ENCODE measurements at regions not wholly inside any gene's neighbourhood (a gene's known extent, or its start where the extent isn't known, plus 50 kb on each side); places are given as distances from the start of the nearest gene placed in this dataset.
"Not testable (repeated sequence)": the region's sequence is repeated elsewhere in the genome, so short reads cannot be mapped to it uniquely, and the experiment has no call there.

DNA sequence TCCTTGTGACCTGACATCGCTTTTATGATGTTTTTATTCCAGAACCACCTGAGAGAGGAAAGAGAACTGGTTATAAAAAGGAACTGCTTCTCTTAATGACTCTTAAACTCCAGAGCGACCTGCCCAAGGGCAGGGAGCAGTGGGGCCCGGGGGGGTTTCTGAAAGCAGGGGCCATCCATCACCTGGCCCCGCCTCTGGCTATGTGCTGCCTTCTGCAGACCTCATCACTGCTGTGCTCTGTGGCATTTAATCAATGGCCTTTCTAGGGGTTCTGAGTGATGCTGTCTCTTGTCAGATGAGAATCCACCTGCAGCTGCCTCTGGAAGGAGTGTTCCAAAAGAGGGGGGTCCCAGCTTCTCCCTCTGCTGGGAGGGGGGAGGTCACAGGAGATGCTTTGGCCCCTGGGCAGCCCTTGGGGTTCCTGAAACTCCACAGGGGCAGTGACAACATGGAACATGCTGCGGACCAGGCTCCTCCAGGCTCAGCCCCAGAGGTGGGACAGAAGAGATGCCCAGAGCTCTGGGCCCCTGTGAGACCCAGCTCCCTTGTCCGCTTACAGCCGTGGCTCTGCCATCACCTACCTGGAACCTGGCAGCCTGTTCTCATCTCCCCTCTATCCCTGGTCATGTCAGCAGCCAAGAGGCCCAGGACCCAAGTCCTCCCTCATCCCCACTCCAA is 177.1 kb upstream of the SULF2 start:
- DNase-seq (ENCODE audit: low spot score) = no peak

DNA sequence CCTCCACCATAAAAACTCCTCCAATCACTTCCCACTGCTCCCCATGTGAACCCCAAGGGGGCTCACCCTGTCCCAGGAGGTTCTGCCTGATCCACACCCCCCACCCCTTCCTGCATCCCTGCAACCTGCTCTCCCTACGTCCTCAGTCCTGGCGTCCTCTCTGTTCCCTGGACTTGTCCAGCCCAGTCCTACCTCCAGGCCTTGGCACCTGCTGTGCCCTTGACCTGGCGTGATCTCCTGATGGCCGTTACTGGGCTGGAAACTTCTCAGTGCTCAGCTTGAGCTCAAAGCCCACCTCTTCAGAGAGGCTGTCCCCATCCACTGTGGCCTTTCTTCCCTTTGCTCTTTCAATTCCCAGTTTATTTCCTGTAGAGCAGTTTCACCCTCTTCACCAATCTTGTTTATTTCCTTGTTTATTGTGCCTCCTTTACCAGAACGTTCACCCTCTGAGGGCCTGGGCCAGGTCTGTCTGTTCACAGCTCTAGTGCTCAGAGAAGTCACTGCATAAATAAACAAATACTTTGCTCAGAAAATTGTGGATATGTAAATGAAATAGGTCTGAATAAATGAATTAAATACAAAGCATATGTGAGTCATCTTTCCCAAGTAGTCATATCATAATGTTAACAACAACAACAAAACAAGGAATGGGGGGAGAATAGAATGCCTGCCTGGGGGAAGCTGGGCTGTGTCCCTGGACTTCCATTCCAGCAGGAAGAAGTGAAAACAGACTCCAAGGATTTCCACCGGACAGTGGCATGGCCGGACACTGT is 175.7 kb upstream of the SULF2 start:
- DNase-seq (ENCODE audit: low spot score) = no peak

GRCh38 chr20:47960277-47960676 is 175.0 kb upstream of the SULF2 start:
- no peak for DNase-seq (ENCODE audit: low spot score)

DNA sequence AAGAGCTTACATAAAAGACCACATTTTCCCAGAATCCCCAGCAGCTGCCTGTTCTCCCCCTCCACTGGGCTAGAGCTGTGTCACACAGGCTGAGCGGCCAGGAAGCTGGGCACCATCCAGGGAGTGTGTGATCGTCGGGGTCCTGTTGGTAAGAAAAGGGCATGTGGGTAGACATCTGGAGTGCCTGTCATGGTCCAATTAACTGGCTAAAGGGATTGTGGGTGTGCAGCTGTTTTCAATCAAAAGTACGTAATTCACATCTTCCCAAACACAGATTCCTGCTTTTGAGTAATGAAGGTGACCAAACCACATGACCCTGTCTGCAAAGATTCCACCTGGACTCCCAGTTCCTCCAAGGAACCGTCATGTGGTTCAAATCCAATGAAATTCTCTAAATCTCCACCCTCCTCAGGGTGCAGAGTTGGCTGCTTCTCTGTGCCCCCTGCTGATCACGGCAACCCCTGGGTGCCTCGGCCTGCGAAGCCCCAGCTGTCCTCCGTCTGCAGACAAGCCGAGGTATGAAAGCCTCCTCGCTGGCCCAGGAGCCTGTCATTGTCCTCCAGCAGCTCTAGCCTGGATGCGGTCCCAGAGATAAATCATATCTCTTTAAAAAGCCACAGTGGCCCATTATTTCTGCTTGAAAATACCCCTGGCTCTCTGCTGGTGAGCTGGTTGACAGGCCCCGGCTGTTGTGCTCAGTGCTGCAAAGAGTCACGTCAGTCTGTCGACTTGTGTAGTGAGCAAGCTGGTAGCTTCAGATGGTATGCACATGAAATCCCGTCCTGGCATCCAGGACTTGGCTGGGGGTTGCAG is 172.9 kb upstream of the SULF2 start:
- DNase-seq (ENCODE audit: low spot score) = not testable (repeated sequence)

DNA sequence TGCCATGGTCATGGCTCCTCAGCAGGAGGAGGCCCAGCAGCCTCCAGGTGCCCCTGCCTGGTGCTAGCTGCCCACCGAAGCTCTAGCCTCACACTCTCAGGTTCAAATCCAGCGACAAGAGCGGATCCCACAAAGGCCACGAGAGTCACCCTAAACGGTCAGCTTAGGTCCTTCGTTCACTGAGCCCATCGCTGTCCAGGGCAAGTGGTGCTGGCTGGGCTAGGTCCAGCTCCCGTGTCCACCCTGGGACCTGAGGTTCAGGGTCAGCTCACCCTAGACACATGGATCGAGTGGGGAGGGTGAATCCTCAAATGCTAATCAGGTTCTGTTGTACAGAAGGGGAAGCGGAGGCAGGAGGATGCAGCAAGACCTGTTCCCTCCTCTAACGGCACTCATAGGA is 171.9 kb upstream of the SULF2 start:
- DNase-seq (ENCODE audit: low spot score) = no peak

DNA sequence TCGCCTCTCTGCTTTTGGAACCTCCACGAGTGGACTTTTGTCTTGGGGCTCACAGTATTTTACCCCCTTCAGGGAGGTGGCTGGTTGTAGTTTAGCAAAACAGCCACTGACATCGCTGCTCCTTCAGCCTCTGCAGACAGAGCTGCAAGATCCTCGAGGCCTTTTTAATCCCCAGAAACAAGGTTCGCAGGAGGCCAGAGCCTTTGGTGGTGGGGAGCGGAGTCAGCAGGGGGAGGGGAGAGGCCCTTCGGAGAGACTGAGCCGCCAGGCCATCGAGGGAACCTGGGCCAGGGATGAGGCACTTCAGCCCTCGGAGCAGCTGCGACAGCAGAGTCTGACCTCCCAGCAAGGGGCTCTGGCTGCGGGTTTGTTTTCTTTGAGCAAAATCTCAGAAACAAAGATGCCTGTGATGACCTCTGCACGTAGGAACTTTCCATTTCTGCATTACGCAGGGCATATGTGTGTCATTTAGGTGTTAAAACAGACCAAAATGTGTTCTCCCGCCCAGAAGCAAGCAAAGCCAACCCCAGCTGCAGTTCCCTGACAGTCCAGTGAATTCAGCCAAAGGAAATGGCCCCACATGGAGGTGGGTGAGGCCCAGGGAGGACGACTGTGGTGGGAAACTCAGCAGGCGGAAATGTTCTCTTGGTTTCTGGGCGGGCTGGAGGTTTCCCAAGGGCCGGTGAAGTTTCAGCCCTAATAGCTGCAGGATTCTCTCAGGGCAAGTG is 171.2 kb upstream of the SULF2 start:
- DNase-seq (ENCODE audit: low spot score) = no peak

DNA sequence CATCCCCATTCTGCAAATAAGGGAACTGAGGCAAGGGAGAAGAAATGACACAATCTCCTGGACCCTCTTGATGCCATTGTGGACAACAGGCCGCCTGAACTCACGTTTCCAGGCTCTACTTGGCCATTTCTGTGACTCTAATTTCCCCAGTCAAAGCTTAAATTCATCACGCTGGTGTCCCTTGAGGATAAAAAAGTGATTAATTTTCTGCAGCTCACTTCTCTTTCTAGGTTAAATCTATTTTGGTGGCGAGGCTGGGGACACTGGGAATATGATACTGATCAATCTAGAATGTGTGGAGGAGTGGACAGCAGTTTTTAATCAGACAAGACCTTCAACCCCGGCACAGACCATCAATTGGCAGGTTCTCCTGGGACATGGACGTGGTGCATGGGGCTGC is 168.2 kb upstream of the SULF2 start:
- DNase-seq (ENCODE audit: low spot score) = no peak

DNA sequence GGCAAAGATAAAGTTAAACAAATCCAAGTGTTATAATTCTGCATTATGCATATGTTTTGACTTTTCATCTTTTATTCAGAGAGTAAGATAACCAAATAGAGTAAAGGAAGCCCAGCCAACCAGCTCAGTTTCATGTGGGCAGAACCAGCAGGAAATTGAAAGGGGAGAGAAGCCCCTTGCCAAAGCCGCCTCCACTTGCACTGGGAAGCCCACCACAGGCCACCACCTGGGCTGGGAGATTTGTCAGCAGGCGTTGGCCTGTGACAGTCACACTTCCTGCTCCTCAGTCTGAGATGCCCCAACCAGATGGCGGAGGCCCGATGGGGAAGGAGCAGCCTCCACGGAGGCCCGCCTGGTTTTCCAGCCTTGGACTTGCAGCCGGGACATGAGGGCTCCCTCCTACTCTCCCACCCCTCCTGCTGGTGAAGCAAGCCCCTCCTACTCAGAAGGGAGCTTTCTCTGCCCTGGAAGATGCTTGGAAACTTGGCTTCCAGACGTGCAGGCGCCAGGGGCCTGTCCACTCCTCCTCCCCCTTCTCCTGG is 166.8 kb upstream of the SULF2 start:
- DNase-seq (ENCODE audit: low spot score) = no peak

GRCh38 chr20:47951521-47951971 is 166.3 kb upstream of the SULF2 start:
- DNase-seq (ENCODE audit: low spot score) = no peak

DNA sequence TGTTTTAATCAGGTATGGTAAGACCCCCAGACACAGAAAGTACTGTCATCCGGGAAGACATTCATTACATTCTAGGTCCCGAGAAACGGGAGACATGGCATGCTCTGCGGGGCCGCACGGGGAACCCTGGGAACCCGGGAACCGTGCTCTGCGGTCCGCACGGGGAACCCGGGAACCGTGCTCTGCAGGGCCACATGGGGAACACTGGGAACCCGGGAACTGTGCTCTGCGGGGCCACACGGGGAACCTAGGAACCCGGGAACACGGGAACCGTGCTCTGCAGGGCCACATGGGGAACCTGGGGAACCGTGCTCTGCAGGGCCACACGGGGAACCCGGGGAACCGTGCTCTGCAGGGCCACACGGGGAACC is 165.6 kb upstream of the SULF2 start:
- no peak for DNase-seq (ENCODE audit: low spot score)

GRCh38 chr20:47950124-47950912 is 165.0 kb upstream of the SULF2 start:
- DNase-seq (ENCODE audit: low spot score) = no peak

DNA sequence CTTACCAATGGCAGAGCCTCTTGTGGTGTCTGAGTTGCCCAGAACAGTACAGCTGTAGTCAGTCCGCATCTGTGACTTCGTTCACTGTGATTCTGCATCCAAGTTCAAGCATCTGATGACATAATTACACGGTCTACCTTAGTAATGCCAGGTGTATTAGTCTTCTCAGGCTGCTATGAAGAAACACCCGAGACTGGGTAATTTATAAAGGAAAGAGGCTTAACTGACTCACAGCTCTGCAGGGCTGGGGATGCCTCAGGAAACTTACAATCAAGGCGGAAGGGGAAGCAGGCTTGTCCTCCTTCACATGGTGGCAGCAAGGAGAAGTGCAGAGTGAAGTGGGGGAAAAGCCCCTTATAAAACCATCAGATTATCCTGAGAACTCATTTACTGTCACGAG is 163.9 kb upstream of the SULF2 start:
- DNase-seq (ENCODE audit: low spot score) = no peak

DNA sequence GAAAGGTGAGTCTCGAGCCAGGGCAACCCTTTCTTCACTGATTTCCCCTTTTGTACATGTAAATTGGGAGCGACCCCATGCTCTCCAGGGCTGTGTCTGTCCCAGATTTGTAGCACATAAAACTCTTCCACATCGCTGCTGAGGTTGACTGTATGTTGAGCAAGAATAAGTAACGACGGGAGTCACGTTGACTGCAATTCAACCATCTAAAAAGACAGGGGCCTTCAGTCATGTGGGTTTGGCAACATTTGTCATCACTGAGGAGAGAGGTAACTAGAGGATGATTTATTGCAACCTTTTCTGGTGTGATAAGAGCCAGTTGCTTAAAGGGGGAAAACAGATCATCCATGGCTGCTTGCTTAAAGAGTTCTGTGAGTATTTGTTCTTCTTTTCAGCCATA is 159.4 kb upstream of the SULF2 start:
- no peak for DNase-seq (ENCODE audit: low spot score)

GRCh38 chr20:47941869-47942268 is 156.6 kb upstream of the SULF2 start:
- no peak for DNase-seq (ENCODE audit: low spot score)

DNA sequence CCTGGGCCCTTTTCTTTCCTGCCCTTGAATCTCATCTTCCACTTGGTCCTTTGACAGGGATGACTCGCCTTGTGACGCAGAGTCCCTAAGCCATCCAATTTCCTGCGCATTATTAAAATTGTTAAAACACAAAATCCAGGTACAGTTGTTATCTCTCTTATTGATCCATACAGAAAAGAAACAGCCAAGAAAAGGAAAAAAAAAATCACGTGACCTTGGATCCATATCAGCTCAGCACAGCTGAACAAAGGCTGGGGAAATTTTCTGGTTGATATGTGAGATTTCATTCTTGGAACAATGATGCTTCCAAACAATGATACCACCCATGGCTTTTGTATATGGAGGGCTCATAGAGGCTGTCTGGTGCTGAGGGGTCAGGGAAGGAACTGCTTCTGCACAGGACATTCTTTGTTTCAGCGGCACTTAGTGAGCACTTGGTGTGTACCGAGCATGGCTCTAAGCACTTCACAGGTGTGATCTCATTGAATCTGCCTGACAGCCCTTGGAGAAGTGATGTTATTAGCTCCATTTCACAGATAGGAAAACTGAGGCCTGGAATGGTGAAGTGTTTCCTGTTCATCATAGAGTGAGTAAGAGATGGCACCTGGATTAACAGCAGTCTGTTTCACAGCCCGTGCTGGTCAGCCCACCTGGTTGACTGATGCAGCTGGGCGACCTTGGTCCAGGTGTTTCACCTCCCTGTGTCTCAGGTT is 155.0 kb upstream of the SULF2 start:
- no peak for DNase-seq (ENCODE audit: low spot score)

GRCh38 chr20:47936612-47937011 is 151.3 kb upstream of the SULF2 start:
- no peak for DNase-seq (ENCODE audit: low spot score)

DNA sequence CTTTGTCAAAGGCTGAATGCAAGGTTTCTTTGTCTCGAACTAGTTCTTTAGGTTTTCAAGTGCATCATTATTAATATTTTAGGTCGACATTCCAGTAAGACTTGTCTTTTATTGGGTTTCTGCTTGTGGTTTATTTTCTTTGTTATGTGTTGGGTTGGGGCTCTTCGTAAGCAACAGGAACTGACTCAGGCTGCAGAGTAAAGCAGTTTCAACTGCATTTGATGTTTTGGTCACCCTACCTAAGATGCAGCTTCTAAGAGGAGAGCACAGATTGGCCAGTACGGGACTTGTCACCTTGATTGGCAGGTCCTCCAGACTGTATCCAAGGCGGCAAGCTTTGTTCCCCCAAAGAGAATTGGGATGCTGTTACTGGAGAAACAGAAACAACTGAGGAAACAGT is 149.5 kb upstream of the SULF2 start:
- DNase-seq (ENCODE audit: low spot score) = no peak

GRCh38 chr20:47931443-47931842 is 146.2 kb upstream of the SULF2 start:
- DNase-seq (ENCODE audit: low spot score) = no peak

DNA sequence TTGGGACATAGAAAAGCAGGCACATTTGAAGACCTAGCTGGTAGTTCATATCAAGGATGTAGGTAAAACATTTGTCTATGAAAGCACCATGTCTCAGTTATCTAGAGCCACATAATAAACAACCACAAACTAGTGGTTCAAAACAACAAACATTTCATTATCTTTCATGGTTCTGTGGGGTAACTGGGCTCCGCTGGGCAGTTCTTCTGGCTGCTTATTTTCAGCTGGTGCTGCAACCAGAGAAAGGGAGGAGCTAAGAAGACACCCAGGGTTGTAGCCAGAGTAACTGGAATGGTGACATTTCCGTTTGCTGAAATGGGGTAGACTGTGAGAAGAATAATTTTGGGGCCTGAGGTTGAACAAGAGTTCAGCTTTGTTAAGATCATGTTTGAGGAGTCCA is 145.7 kb upstream of the SULF2 start:
- no peak for DNase-seq (ENCODE audit: low spot score)

GRCh38 chr20:47929368-47930115 is 144.3 kb upstream of the SULF2 start:
- DNase-seq (ENCODE audit: low spot score) = no peak
